Activated CD8-positive, alpha-beta T cell treated with anti-CD3 and anti-CD28 coated beads for 36 hours (primary cell): ENCODE measurements at regions not wholly inside any gene's neighbourhood (a gene's known extent, or its start where the extent isn't known, plus 50 kb on each side); places are given as distances from the start of the nearest gene placed in this dataset.
"Not testable (repeated sequence)": the region's sequence is repeated elsewhere in the genome, so short reads cannot be mapped to it uniquely, and the experiment has no call there.

ENCODE experiments used
- ATAC-seq: fragments of 200-7000 bp; cut with Tn5 transposase; one replicate; pipeline ENCODE4 v1.10.0; 2021; ENCODE audit warnings: mild to moderate bottlenecking, moderate library complexity
- CTCF ChIA-PET: fragments of 350-600 bp; sonication (Branson Sonifier 250); formaldehyde crosslinking; loops from one replicate; lab custom pipeline; 2021; ENCODE audit warnings: antibody characterized with exemption; lab: Charles Lee
- POLR2A ChIA-PET: fragments of 350-600 bp; sonication (Branson Sonifier 250); formaldehyde crosslinking; loops from one replicate; lab custom pipeline; 2021; ENCODE audit warnings: antibody characterized with exemption; lab: Charles Lee
- DNase-seq: peaks from one replicate; pipeline ENCODE4 v3.0.0-alpha.2; 2020
- H3K27ac Mint-ChIP-seq: one replicate; pipeline ENCODE4 v1.8.0; 2021; ENCODE audit warnings: mild to moderate bottlenecking, mixed read lengths
- H3K27me3 Mint-ChIP-seq: one replicate; pipeline ENCODE4 v1.8.0; 2021; ENCODE audit warnings: mixed read lengths
- H3K36me3 Mint-ChIP-seq: one replicate; pipeline ENCODE4 v1.8.0; 2021; ENCODE audit warnings: low read depth, mixed read lengths
- H3K4me1 Mint-ChIP-seq: one replicate; pipeline ENCODE4 v1.8.0; 2021; ENCODE audit warnings: low read depth, mixed read lengths
- H3K4me3 Mint-ChIP-seq: one replicate; pipeline ENCODE4 v1.8.0; 2021; ENCODE audit warnings: mild to moderate bottlenecking, moderate library complexity, mixed read lengths
- H3K9me3 Mint-ChIP-seq: one replicate; pipeline ENCODE4 v1.8.0; 2021; ENCODE audit warnings: mixed read lengths
- CTCF ChIP-seq: fragments of 200-600 bp; IDR thresholded peaks from one replicate; pipeline ENCODE4 v1.8.0; 2022; ENCODE audit warnings: antibody characterized with exemption, mild to moderate bottlenecking
- intact Hi-C: fragments of 100-400 bp; cut with micrococcal nuclease; formaldehyde crosslinking; loops from one replicate; pipeline ENCODE4 v1.10.0; 2022

GRCh38 chr9:97160255-97160654 is 121.3 kb upstream of the CTSV start:
- H3K27ac Mint-ChIP-seq = no peak overlapping the region
- no peaks in the 10 kb centered on the region for H3K9me3 Mint-ChIP-seq
- intact Hi-C loops = no loop called here
- ChIA-PET POLR2A (no interaction called here), CTCF (no interaction called here)
- no peak for DNase-seq
- no peaks in the 10 kb centered on the region for H3K36me3 Mint-ChIP-seq
- H3K27me3 Mint-ChIP-seq = no peaks in the 10 kb centered on the region
- no peak for ATAC-seq
- TF ChIP-seq CTCF = no peak
- no peaks in the 10 kb centered on the region for H3K4me1 Mint-ChIP-seq
- H3K4me3 Mint-ChIP-seq = no peak overlapping the region

GRCh38 chr9:97158722-97159121 is 119.8 kb upstream of the CTSV start:
- H3K27me3 Mint-ChIP-seq, DNase-seq, ATAC-seq, intact Hi-C loops, POLR2A ChIA-PET, H3K36me3 Mint-ChIP-seq, CTCF ChIA-PET, H3K9me3 Mint-ChIP-seq, H3K4me1 Mint-ChIP-seq, H3K27ac Mint-ChIP-seq, H3K4me3 Mint-ChIP-seq: not testable (repeated sequence)

- H3K4me3 Mint-ChIP-seq, H3K9me3 Mint-ChIP-seq, ATAC-seq, DNase-seq, intact Hi-C loops, H3K36me3 Mint-ChIP-seq, H3K4me1 Mint-ChIP-seq, H3K27me3 Mint-ChIP-seq, CTCF ChIA-PET, H3K27ac Mint-ChIP-seq, POLR2A ChIA-PET: not testable (repeated sequence)
Observed at GRCh38 chr9:97155441-97155840, 116.5 kb upstream of the CTSV start.

GRCh38 chr9:97153967-97154366 is 115.0 kb upstream of the CTSV start:
- H3K27me3 Mint-ChIP-seq = no peaks in the 10 kb centered on the region
- no peaks in the 10 kb centered on the region for H3K4me1 Mint-ChIP-seq
- H3K36me3 Mint-ChIP-seq = no peaks in the 10 kb centered on the region
- intact Hi-C loops = no loop called here
- H3K4me3 Mint-ChIP-seq = no peak overlapping the region
- TF ChIP-seq CTCF = no peak
- no peak for DNase-seq
- ATAC-seq = no peak
- H3K9me3 Mint-ChIP-seq = no peaks in the 10 kb centered on the region
- ChIA-PET POLR2A (no interaction called here), CTCF (no interaction called here)
- H3K27ac Mint-ChIP-seq = no peak overlapping the region

DNA sequence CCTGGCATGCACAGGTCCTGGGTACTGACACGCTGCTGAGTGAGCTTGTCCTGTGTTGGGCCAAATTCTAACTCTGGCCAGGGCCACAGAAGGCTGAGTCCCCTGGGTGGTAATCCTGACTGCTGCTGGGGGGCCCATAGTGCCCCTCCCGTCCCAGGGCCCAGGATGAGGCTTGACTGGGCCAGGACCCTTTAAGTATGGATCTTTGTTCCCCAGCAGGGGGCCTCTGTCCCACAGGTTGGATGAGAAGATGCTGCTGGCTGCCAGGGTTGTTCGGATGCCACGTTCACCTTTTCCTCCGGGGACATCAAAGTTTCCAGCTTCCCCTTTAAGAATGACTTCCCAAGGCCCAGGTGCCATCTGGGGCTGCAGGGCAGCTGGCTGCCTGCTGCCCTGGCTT is 114.2 kb upstream of the CTSV start:
- H3K4me3 Mint-ChIP-seq, ATAC-seq, intact Hi-C loops, CTCF ChIA-PET, DNase-seq, H3K9me3 Mint-ChIP-seq, POLR2A ChIA-PET, H3K27ac Mint-ChIP-seq, H3K27me3 Mint-ChIP-seq, H3K36me3 Mint-ChIP-seq, H3K4me1 Mint-ChIP-seq: not testable (repeated sequence)

- CTCF ChIA-PET, ATAC-seq: not testable (repeated sequence)
Observed at GRCh38 chr9:97150471-97150870, 111.5 kb upstream of the CTSV start.

DNA sequence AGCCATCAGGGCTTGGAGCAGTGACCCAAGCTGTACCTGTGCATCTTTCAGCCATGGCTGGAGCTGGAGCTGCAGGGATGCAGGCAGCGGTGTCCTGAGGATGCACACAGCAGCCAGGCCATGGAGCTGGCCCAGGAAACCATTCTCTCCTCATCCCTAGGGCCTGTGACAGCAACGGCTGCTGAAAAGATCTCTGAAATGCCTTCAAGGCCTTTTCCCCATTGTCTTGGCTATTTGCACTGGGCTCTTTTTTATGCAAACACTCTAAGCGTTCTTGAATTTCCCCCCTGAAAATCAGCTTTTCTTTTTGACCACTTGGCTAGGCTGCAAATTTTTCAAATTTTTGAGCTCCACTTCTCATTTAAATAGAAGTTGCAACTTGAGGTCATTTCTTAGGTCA is 109.5 kb upstream of the CTSV start:
- DNase-seq, H3K27ac Mint-ChIP-seq, CTCF ChIA-PET, H3K36me3 Mint-ChIP-seq, ATAC-seq, H3K4me1 Mint-ChIP-seq, H3K27me3 Mint-ChIP-seq, POLR2A ChIA-PET, H3K9me3 Mint-ChIP-seq, H3K4me3 Mint-ChIP-seq, intact Hi-C loops: not testable (repeated sequence)

More at GRCh38 chr9:97150471-97150870, 111.5 kb upstream of the CTSV start:
- H3K27ac Mint-ChIP-seq, POLR2A ChIA-PET, H3K4me3 Mint-ChIP-seq, H3K9me3 Mint-ChIP-seq, intact Hi-C loops, H3K4me1 Mint-ChIP-seq, H3K27me3 Mint-ChIP-seq, DNase-seq, H3K36me3 Mint-ChIP-seq: not testable (repeated sequence)

DNA sequence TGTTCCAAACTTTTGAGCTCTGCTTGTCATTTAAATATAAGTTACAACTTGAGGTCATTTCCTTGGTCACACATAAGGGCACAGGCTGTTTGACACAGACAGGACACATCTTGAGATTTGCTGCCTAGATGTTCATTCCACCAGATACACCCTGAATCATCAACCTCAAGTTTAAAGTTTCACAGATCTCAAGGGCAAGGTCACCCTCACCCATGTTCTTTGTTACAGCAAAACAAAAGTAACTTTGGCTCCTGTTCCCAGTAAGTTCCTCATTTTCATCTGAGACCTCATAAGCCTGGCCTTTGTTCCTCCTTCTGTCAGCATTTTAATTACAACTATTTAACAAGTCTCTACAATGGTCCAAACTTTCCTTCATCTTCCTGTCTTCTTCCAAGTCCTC is 106.7 kb upstream of the CTSV start:
- H3K27ac Mint-ChIP-seq, H3K36me3 Mint-ChIP-seq, H3K4me3 Mint-ChIP-seq, POLR2A ChIA-PET, DNase-seq, H3K27me3 Mint-ChIP-seq, H3K4me1 Mint-ChIP-seq, CTCF ChIA-PET, H3K9me3 Mint-ChIP-seq, intact Hi-C loops, ATAC-seq: not testable (repeated sequence)
